ENCODE measurements at regions not wholly inside any gene's neighbourhood (a gene's known extent, or its start where the extent isn't known, plus 50 kb on each side); places are given as distances from the start of the nearest gene placed in this dataset.

GRCh38 chr22:47286590-47286989 lies 524.1 kb downstream of the TBC1D22A start:
- no TSS peak for BruUV-seq (replicated peaks)
- Histone ChIP-seq H4K20me1 (ENCODE audit: insufficient read depth) (no peaks in the 10 kb centered on the region), H3K27ac (ENCODE audit: low read depth, low read length) (no peak overlapping the region), H3K9me3 (ENCODE audit: control insufficient read depth in 1 of 2, insufficient read depth in 1 of 2, low read depth in 1 of 2, low read length in 2 of 2) (no peaks in the 10 kb centered on the region), H3K4me1 (ENCODE audit: control insufficient read depth in 1 of 2, insufficient read depth in 2 of 2, low read length in 2 of 2) (peaks cover 0 to 6% of the 10 kb centered on the region in 2 experiments; a peak in 1 of 4 replicates), H3K9ac (ENCODE audit: low read length) (no peak overlapping the region), H3K27me3 (ENCODE audit: insufficient read depth, low read length) (no peaks in the 10 kb centered on the region; the same call in 1 of the 2 replicates), H3K9me2 (ENCODE audit: insufficient read depth) (no peaks in the 10 kb centered on the region), H3K36me3 (ENCODE audit: control insufficient read depth in 1 of 2, insufficient read depth in 2 of 2, low read length in 2 of 2) (no peaks in the 10 kb centered on the region), H3K4me2 (ENCODE audit: low read length) (no peak overlapping the region), H3K79me2 (ENCODE audit: insufficient read depth, low read length) (no peaks in the 10 kb centered on the region), H2AFZ (ENCODE audit: low read depth, low read length, poor library complexity, severe bottlenecking) (no peak overlapping the region), H3K4me3 (replicated peaks in 1 of 2; ENCODE audit: low read depth in 1 of 2, low read length in 2 of 2) (no peak overlapping the region)
- CTCF ChIA-PET: no interaction called here
- DNase-seq (ENCODE audit: low read depth, low spot score) (no peak), ATAC-seq (no peak)
- RAD21 ChIA-PET (ENCODE audit: low non-redundant PET in 1 of 2, low total read pairs in 2 of 2, uncharacterized antibody in 2 of 2, unreplicated experiment in 2 of 2): no interaction called here
- POLR2A ChIA-PET: no interaction called here
- TF ChIP-seq ZBTB33 (IDR thresholded peaks at IDR 0.05; ENCODE audit: extremely low read depth, insufficient replicate concordance, low read length) (no peak), POLR2A (IDR thresholded peaks at IDR 0.05; ENCODE audit: borderline replicate concordance, extremely low read depth, insufficient read depth, insufficient read length) (no peak), EZH2 (IDR thresholded peaks at IDR 0.05) (no peak), SP1 (IDR thresholded peaks at IDR 0.05; ENCODE audit: low read depth) (no peak), ATF3 (IDR thresholded peaks at IDR 0.05) (no peak), FOSL1 (IDR thresholded peaks at IDR 0.05; ENCODE audit: low read depth) (no peak), MAX (IDR thresholded peaks at IDR 0.05) (no peak)
- intact Hi-C loops (cut with micrococcal nuclease): no loop called here

- no peak overlapping the region for H3K27ac ChIP-seq (ENCODE audit: low read depth, low read length)
- no peaks in the 10 kb centered on the region for H3K79me2 ChIP-seq (ENCODE audit: insufficient read depth, low read length)
- no peaks in the 10 kb centered on the region for H4K20me1 ChIP-seq (ENCODE audit: insufficient read depth)
- no peaks in the 10 kb centered on the region; the same call in 1 of the 2 replicates for H3K27me3 ChIP-seq (ENCODE audit: insufficient read depth, low read length)
- ChIA-PET RAD21 (ENCODE audit: low non-redundant PET in 1 of 2, low total read pairs in 2 of 2, uncharacterized antibody in 2 of 2, unreplicated experiment in 2 of 2) (no interaction called here), CTCF (no interaction called here), POLR2A (no interaction called here)
- intact Hi-C loops (cut with micrococcal nuclease): no loop called here
- H3K4me2 ChIP-seq (ENCODE audit: low read length): no peak overlapping the region
- TF ChIP-seq SRF (IDR thresholded peaks at IDR 0.05; ENCODE audit: low read depth) (no peak), SIN3A (IDR thresholded peaks at IDR 0.05; ENCODE audit: low read depth) (no peak)
- peaks cover 0 to 10% of the 10 kb centered on the region in 2 experiments; a peak in 1 of 4 replicates for H3K4me1 ChIP-seq (ENCODE audit: control insufficient read depth in 1 of 2, insufficient read depth in 2 of 2, low read length in 2 of 2)
- H2AFZ ChIP-seq (ENCODE audit: low read depth, low read length, poor library complexity, severe bottlenecking): no peak overlapping the region
- ATAC-seq (no peak), DNase-seq (ENCODE audit: low read depth, low spot score) (no peak)
- BruUV-seq (replicated peaks): no TSS peak
- no peaks in the 10 kb centered on the region for H3K36me3 ChIP-seq (ENCODE audit: control insufficient read depth in 1 of 2, insufficient read depth in 2 of 2, low read length in 2 of 2)
- H3K9ac ChIP-seq (ENCODE audit: low read length): no peak overlapping the region
- no peaks in the 10 kb centered on the region for H3K9me2 ChIP-seq (ENCODE audit: insufficient read depth)
- no peak overlapping the region for H3K4me3 ChIP-seq (replicated peaks in 1 of 2; ENCODE audit: low read depth in 1 of 2, low read length in 2 of 2)
- no peaks in the 10 kb centered on the region for H3K9me3 ChIP-seq (ENCODE audit: control insufficient read depth in 1 of 2, insufficient read depth in 1 of 2, low read depth in 1 of 2, low read length in 2 of 2)
Measured at GRCh38 chr22:47285981-47286380, 523.5 kb downstream of the TBC1D22A start.
